Astrocyte (in vitro differentiated cells and primary cell): ENCODE measurements at regions not wholly inside any gene's neighbourhood (a gene's known extent, or its start where the extent isn't known, plus 50 kb on each side); places are given as distances from the start of the nearest gene placed in this dataset.

ENCODE experiments used
- CTCF ChIP-seq: IDR thresholded peaks from 2 replicates; pipeline ENCODE4 v1.5.1; 2011; ENCODE audit warnings: low read depth, mild to moderate bottlenecking, inconsistent platforms, low read length, moderate library complexity; ENCODE audit not compliant: insufficient read depth
- EZH2 ChIP-seq: IDR thresholded peaks from 2 replicates; pipeline ENCODE4 v1.6.1; 2012; ENCODE audit warnings: mild to moderate bottlenecking, low read length, inconsistent platforms; ENCODE audit not compliant: insufficient read depth

GRCh38 chr15:97459771-97460170, 500.7 kb upstream of the ARRDC4 start:
- no peak for TF ChIP-seq CTCF
- TF ChIP-seq EZH2: no peak
